GM23338 (cell line): ENCODE measurements at regions not wholly inside any gene's neighbourhood (a gene's known extent, or its start where the extent isn't known, plus 50 kb on each side); places are given as distances from the start of the nearest gene placed in this dataset.

Experiments
- ATAC-seq: fragments of 200-7000 bp; cut with Tn5 transposase; 3 replicates; pipeline ENCODE4 v1.9.1; 2020
- DNase-seq: peaks from one replicate; pipeline ENCODE4 v3.0.0-alpha.2; 2015; ENCODE audit warnings: low spot score
- H2AFZ ChIP-seq: fragments of 200-600 bp; sonication (generic); 2 replicates; pipeline ENCODE4 v1.8.0; 2016; ENCODE audit warnings: antibody characterized with exemption, mild to moderate bottlenecking, moderate library complexity
- H3F3A ChIP-seq: fragments of 200-600 bp; sonication (generic); replicated peaks from 2 replicates; pipeline ENCODE4 v1.8.0; 2017; ENCODE audit warnings: antibody characterized with exemption, mixed run types, low read depth
- H3K27ac ChIP-seq: fragments of 200-600 bp; sonication (generic); 2 replicates; pipeline ENCODE4 v1.6.1; 2016; ENCODE audit warnings: low read depth
- H3K27me3 ChIP-seq: fragments of 200-600 bp; sonication (generic); 2 replicates; pipeline ENCODE4 v1.8.0; 2016; ENCODE audit warnings: mild to moderate bottlenecking, mixed run types, moderate library complexity; ENCODE audit not compliant: insufficient read depth
- H3K36me3 ChIP-seq: fragments of 200-600 bp; sonication (generic); 2 replicates; pipeline ENCODE4 v1.8.0; 2016; ENCODE audit warnings: mild to moderate bottlenecking; ENCODE audit not compliant: insufficient read depth
- H3K4me1 ChIP-seq: fragments of 200-600 bp; sonication (generic); 2 replicates; pipeline ENCODE4 v1.8.0; 2016; ENCODE audit warnings: mild to moderate bottlenecking, moderate library complexity; ENCODE audit not compliant: insufficient read depth
- H3K4me2 ChIP-seq: fragments of 200-600 bp; sonication (generic); 2 replicates; pipeline ENCODE4 v1.7.1; 2017; ENCODE audit warnings: mixed run types
- H3K4me3 ChIP-seq: fragments of 200-600 bp; sonication (generic); 2 replicates; pipeline ENCODE4 v1.6.1; 2016; ENCODE audit warnings: mixed run types
- H3K79me2 ChIP-seq: fragments of 200-600 bp; sonication (generic); replicated peaks from 2 replicates; pipeline ENCODE4 v1.8.0; 2017; ENCODE audit warnings: mild to moderate bottlenecking; ENCODE audit not compliant: insufficient read depth
- H3K9me2 ChIP-seq: fragments of 200-600 bp; sonication (generic); 2 replicates; pipeline ENCODE4 v1.8.0; 2017; ENCODE audit not compliant: insufficient read depth
- H4K20me1 ChIP-seq: fragments of 200-600 bp; sonication (generic); replicated peaks from 2 replicates; pipeline ENCODE4 v1.8.0; 2017; ENCODE audit warnings: mild to moderate bottlenecking; ENCODE audit not compliant: insufficient read depth
- H3K27ac Mint-ChIP-seq: 2 replicates; pipeline ENCODE4 v1.8.0; 2020; ENCODE audit warnings: inconsistent platforms, mild to moderate bottlenecking, moderate library complexity, mixed read lengths
- H3K27me3 Mint-ChIP-seq: 3 replicates; pipeline ENCODE4 v1.8.0; 2022; ENCODE audit warnings: low read depth, mild to moderate bottlenecking, moderate library complexity, mixed read lengths, inconsistent platforms; ENCODE audit not compliant: insufficient read depth, poor library complexity
- H3K36me3 Mint-ChIP-seq: 3 replicates; pipeline ENCODE4 v1.8.0; 2021; ENCODE audit warnings: low read depth, mild to moderate bottlenecking, inconsistent platforms, moderate library complexity, mixed read lengths
- H3K4me1 Mint-ChIP-seq: 3 replicates; pipeline ENCODE4 v1.8.0; 2020; ENCODE audit warnings: mild to moderate bottlenecking, inconsistent platforms, mixed read lengths
- H3K4me3 Mint-ChIP-seq: 3 replicates; pipeline ENCODE4 v1.8.0; 2021; ENCODE audit warnings: moderate library complexity, mild to moderate bottlenecking, inconsistent platforms, mixed read lengths
- H3K9me3 Mint-ChIP-seq: 3 replicates; pipeline ENCODE4 v1.8.0; 2020; ENCODE audit warnings: moderate library complexity, mild to moderate bottlenecking, inconsistent platforms, mixed read lengths
- CREB1 ChIP-seq: fragments of 250-450 bp; sonication (Bioruptor Pico); IDR thresholded peaks from 2 replicates; pipeline ENCODE4 v1.5.0; 2020; ENCODE audit warnings: low read depth, mild to moderate bottlenecking, moderate library complexity
- CTCF ChIP-seq, 2 experiments: fragments of 200-600 bp in 1 of 2; sonication (generic) in 1 of 2; conservative IDR thresholded peaks; 2 replicates each; pipeline versions ENCODE4 v1.5.1 to v1.6.1; 2016 to 2017; ENCODE audit warnings: antibody characterized with exemption in 2 of 2, low read depth in 2 of 2, mild to moderate bottlenecking in 2 of 2, moderate library complexity in 1 of 2
- ETS1 ChIP-seq: IDR thresholded peaks from 2 replicates; pipeline ENCODE4 v1.6.1; 2016; ENCODE audit warnings: antibody characterized with exemption
- EZH2 ChIP-seq: fragments of 200-600 bp; sonication (generic); IDR thresholded peaks from one replicate; pipeline ENCODE4 v1.8.0; 2017; ENCODE audit warnings: antibody characterized with exemption, mild to moderate bottlenecking, low read depth; ENCODE audit not compliant: unreplicated experiment
- EZH2phosphoT487 ChIP-seq: fragments of 200-600 bp; sonication (generic); IDR thresholded peaks from one replicate; pipeline ENCODE4 v1.8.1; 2018; ENCODE audit warnings: antibody characterized with exemption; ENCODE audit not compliant: unreplicated experiment
- JUNB ChIP-seq: IDR thresholded peaks from one replicate; pipeline ENCODE4 v1.6.1; 2016; ENCODE audit warnings: antibody characterized with exemption; ENCODE audit not compliant: unreplicated experiment
- NANOG ChIP-seq: IDR thresholded peaks from 2 replicates; pipeline ENCODE4 v1.6.1; 2016; ENCODE audit warnings: antibody characterized with exemption, borderline replicate concordance
- POLR2AphosphoS5 ChIP-seq: IDR thresholded peaks from 2 replicates; pipeline ENCODE4 v1.6.1; 2016; ENCODE audit warnings: antibody characterized with exemption, low read depth
- REST ChIP-seq: IDR thresholded peaks from one replicate; pipeline ENCODE4 v1.6.1; 2018; ENCODE audit warnings: antibody characterized with exemption; ENCODE audit not compliant: unreplicated experiment
- STAT1 ChIP-seq: IDR thresholded peaks from one replicate; pipeline ENCODE4 v1.6.1; 2016; ENCODE audit warnings: antibody characterized with exemption; ENCODE audit not compliant: unreplicated experiment
- ZNF114 ChIP-seq: fragments of 250-450 bp; sonication (Bioruptor Pico); IDR thresholded peaks from 2 replicates; pipeline ENCODE4 v1.5.0; 2020; ENCODE audit warnings: mild to moderate bottlenecking, moderate library complexity
- ZNF331 ChIP-seq: fragments of 250-450 bp; sonication (Bioruptor Pico); IDR thresholded peaks from 2 replicates; pipeline ENCODE4 v1.5.0; 2020; ENCODE audit warnings: low read depth, mild to moderate bottlenecking, moderate library complexity
- ZNF462 ChIP-seq: fragments of 250-450 bp; sonication (Bioruptor Pico); IDR thresholded peaks from 2 replicates; pipeline ENCODE4 v1.5.0; 2020; ENCODE audit warnings: mild to moderate bottlenecking, moderate library complexity

- Histone ChIP-seq H3K4me1 (no peaks in the 10 kb centered on the region), H3K27ac (no peak overlapping the region), H3K27me3 (no peaks in the 10 kb centered on the region), H3K9me2 (peaks cover 6% of the 10 kb centered on the region; the same call in 1 of the 2 replicates), H2AFZ (no peak overlapping the region), H3K4me3 (no peak overlapping the region), H3K36me3 (no peaks in the 10 kb centered on the region), H4K20me1 (no peaks in the 10 kb centered on the region), H3F3A (no peaks in the 10 kb centered on the region), H3K4me2 (no peak overlapping the region), H3K79me2 (no peaks in the 10 kb centered on the region)
- Mint-ChIP-seq H3K27ac (no peak overlapping the region), H3K36me3 (no peaks in the 10 kb centered on the region), H3K4me3 (no peak overlapping the region), H3K4me1 (no peaks in the 10 kb centered on the region), H3K9me3 (no peaks in the 10 kb centered on the region), H3K27me3 (no peaks in the 10 kb centered on the region)
- no peak for ATAC-seq
- DNase-seq: no peak
- no peak for TF ChIP-seq CTCF (conservative IDR thresholded peaks at IDR 0.05; ENCODE audit: low read depth in 2 of 2)
- TF ChIP-seq REST: no peak
- no peak for TF ChIP-seq ZNF331 (CRISPR knock-in tag)
- no peak for TF ChIP-seq STAT1
- TF ChIP-seq EZH2phosphoT487: no peak
- no peak for TF ChIP-seq ZNF114
- no peak for TF ChIP-seq POLR2AphosphoS5
- TF ChIP-seq CREB1 (CRISPR knock-in tag): no peak
- no peak for TF ChIP-seq NANOG
- no peak for TF ChIP-seq ZNF462
- no peak for TF ChIP-seq JUNB
- no peak for TF ChIP-seq ETS1
- TF ChIP-seq EZH2: no peak
Observed at GRCh38 chr10:10960534-10960933, 57.1 kb upstream of the CELF2 start.
